GM06990 (cell line): ENCODE measurements at regions not wholly inside any gene's neighbourhood (a gene's known extent, or its start where the extent isn't known, plus 50 kb on each side); places are given as distances from the start of the nearest gene placed in this dataset.

Experiments
- DNase-seq: peaks from one replicate; pipeline ENCODE4 v3.0.0-alpha.2; 2011; ENCODE audit not compliant: insufficient read length; ENCODE audit errors: extremely low read depth
- H3K27me3 ChIP-seq: replicated peaks from 2 replicates; pipeline ENCODE4 v1.6.0; 2011; ENCODE audit warnings: low read length; ENCODE audit not compliant: control insufficient read depth, insufficient read depth
- H3K36me3 ChIP-seq: 2 replicates; pipeline ENCODE4 v1.5.1; 2011; ENCODE audit warnings: low read length; ENCODE audit not compliant: control insufficient read depth, insufficient read depth
- H3K4me3 ChIP-seq: replicated peaks from 2 replicates; pipeline ENCODE4 v1.5.1; 2011; ENCODE audit warnings: low read depth, mild to moderate bottlenecking, control low read depth, low read length
- CTCF ChIP-seq: IDR thresholded peaks from 2 replicates; pipeline ENCODE4 v1.5.1; 2011; ENCODE audit warnings: low read length, control low read depth, mild to moderate bottlenecking, inconsistent platforms; ENCODE audit not compliant: insufficient read depth, poor library complexity, severe bottlenecking

- DNase-seq, result no peak
- TF ChIP-seq CTCF, result no peak
- Histone ChIP-seq H3K27me3 (no peaks in the 10 kb centered on the region), H3K4me3 (no peak overlapping the region), H3K36me3 (no peaks in the 10 kb centered on the region)
Measured at GRCh38 chr12:78651755-78652154, 212.8 kb upstream of the SYT1 start.

GRCh38 chr12:78666584-78666983 is 198.0 kb upstream of the SYT1 start:
- no peak for DNase-seq
- Histone ChIP-seq H3K4me3 (no peak overlapping the region), H3K27me3 (no peaks in the 10 kb centered on the region), H3K36me3 (no peaks in the 10 kb centered on the region)
- TF ChIP-seq CTCF, result no peak

- no peak for TF ChIP-seq CTCF
- Histone ChIP-seq H3K4me3 (no peak overlapping the region), H3K27me3 (no peaks in the 10 kb centered on the region), H3K36me3 (no peaks in the 10 kb centered on the region)
- DNase-seq, result no peak
Measured at GRCh38 chr12:78671295-78671694, 193.3 kb upstream of the SYT1 start.

GRCh38 chr12:78672033-78672432 is 192.5 kb upstream of the SYT1 start:
- Histone ChIP-seq H3K4me3 (no peak overlapping the region), H3K27me3 (no peaks in the 10 kb centered on the region), H3K36me3 (no peaks in the 10 kb centered on the region)
- TF ChIP-seq CTCF, result no peak
- DNase-seq, result no peak

- Histone ChIP-seq H3K4me3 (no peak overlapping the region), H3K27me3 (no peaks in the 10 kb centered on the region), H3K36me3 (no peaks in the 10 kb centered on the region)
- TF ChIP-seq CTCF, result no peak
- no peak for DNase-seq
Measured at GRCh38 chr12:78674311-78675090, 190.1 kb upstream of the SYT1 start.

- no peak overlapping the region for H3K4me3 ChIP-seq
- no peaks in the 10 kb centered on the region for H3K27me3 ChIP-seq
- TF ChIP-seq CTCF, result no peak
- H3K36me3 ChIP-seq, result no peaks in the 10 kb centered on the region
- DNase-seq, result no peak
Measured at GRCh38 chr12:78680596-78680995, 184.0 kb upstream of the SYT1 start.
